ENCODE measurements at regions not wholly inside any gene's neighbourhood (a gene's known extent, or its start where the extent isn't known, plus 50 kb on each side); places are given as distances from the start of the nearest gene placed in this dataset.

GRCh38 chr18:68400889-68401288 lies 314.0 kb downstream of the TMX3 start:
- no peak for TF ChIP-seq MAX (IDR thresholded peaks at IDR 0.05)
- TF ChIP-seq TAF1 (conservative IDR thresholded peaks at IDR 0.05), result no peak
- no peak for TF ChIP-seq CTCF (IDR thresholded peaks at IDR 0.05; ENCODE audit: low read depth, low read length, missing input control)

Data from liver (tissue), 3 donors.